Left ventricle myocardium superior (tissue), 1 donor: ENCODE measurements at regions not wholly inside any gene's neighbourhood (a gene's known extent, or its start where the extent isn't known, plus 50 kb on each side); places are given as distances from the start of the nearest gene placed in this dataset.
"Not testable (repeated sequence)": the region's sequence is repeated elsewhere in the genome, so short reads cannot be mapped to it uniquely, and the experiment has no call there.

Source experiments
- ATAC-seq: fragments of 200-7000 bp; cut with Tn5 transposase; one replicate; pipeline ENCODE4 v1.9.1; 2020; ENCODE audit warnings: mild to moderate bottlenecking, moderate library complexity
- DNase-seq: peaks from one replicate; pipeline ENCODE4 v3.0.0-alpha.2; 2020
- intact Hi-C: fragments of 100-400 bp; cut with micrococcal nuclease; formaldehyde crosslinking; loops from one replicate; pipeline ENCODE4 v1.11.0; 2022
- donor health status: DM: no; HTN: yes; CAD: no; lungs with severe emphysema.

GRCh38 chr1:101600615-101601014, 363.8 kb downstream of the S1PR1 start:
- ATAC-seq, intact Hi-C loops, DNase-seq: not testable (repeated sequence)

GRCh38 chr1:101603726-101604125, 366.9 kb downstream of the S1PR1 start:
- intact Hi-C loops, result no loop called here
- DNase-seq (no peak), ATAC-seq (no peak)

GRCh38 chr1:101605878-101606277, 369.1 kb downstream of the S1PR1 start:
- intact Hi-C loops, result no loop called here
- DNase-seq (no peak), ATAC-seq (no peak)

DNA sequence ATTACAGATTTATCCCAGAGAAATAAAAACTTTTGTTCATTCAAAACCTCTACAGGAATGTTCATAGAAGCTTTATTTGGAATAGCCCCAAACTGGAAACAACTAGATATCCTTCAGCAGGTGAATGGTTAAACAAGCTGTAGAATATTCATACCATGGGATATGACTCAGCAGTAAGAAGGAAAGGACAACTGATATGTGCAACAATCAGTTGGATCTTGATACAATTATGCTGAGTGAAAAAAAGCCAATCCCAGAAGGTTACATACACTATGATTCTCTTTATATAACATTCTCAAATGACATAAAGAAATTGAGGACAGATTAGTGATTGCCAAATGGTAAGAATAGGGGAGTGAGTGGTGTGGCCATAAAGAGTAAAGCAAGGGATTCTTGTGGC, 376.7 kb downstream of the S1PR1 start:
- intact Hi-C loops, result no loop called here
- ATAC-seq (no peak), DNase-seq (no peak)

- intact Hi-C loops, result no loop called here
- no peak for DNase-seq
- ATAC-seq, result no peak
Observed at GRCh38 chr1:101618900-101619299, 377.8 kb downstream of the OLFM3 start.

GRCh38 chr1:101632548-101633272, 364.0 kb downstream of the OLFM3 start:
- ATAC-seq, result no peak

DNA sequence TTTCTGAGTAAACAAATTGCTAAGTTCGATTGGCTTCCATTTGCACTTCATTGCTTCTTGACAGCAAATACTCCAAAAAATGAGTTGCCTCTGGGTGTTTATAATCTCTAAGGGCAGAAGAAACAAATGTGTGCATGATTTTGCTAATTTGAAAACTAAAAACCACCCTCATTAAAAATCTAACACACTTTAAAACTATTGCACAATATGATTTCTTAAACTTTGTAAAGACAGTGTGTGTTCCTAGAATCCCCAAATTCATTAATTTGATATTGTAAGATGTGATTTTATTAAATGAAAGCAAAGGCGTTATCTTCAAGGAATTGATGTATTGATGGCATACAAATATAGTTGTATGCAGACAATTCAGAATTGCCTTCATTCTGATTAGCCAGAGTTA, 350.9 kb downstream of the OLFM3 start:
- intact Hi-C loops, result no loop called here
- DNase-seq, result no peak

More at GRCh38 chr1:101632548-101633272, 364.0 kb downstream of the OLFM3 start:
- DNase-seq, result no peak
- intact Hi-C loops, result no loop called here

GRCh38 chr1:101652484-101652883, 344.2 kb downstream of the OLFM3 start:
- intact Hi-C loops, result no loop called here
- ATAC-seq, result no peak

More for the DNA sequence above, 350.9 kb downstream of the OLFM3 start:
- ATAC-seq, result no peak

DNA sequence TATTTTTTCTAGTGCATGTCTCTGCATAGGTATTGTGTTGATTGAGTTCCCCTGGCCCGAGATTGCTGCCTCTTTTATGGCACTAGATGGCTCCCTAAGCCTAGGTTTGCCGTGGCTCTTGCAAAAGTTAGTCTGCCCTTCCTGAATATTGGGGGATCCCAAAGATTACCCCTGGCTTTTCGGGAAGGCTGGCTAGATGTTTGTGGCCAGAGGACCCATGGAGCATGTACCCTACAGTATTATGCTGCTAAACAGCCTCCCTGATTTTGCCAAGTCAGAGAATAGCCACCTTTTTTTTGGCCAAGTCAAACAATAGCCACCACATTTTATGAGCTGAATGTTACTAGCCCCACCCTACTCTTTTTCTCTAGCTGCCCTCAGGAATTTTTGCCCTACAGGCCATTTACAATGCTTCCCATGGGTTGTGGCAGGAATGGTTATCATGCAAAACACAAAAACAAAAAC, 343.2 kb downstream of the OLFM3 start:
- intact Hi-C loops, result no loop called here
- ATAC-seq, result no peak
- no peak for DNase-seq

More at GRCh38 chr1:101652484-101652883, 344.2 kb downstream of the OLFM3 start:
- no peak for DNase-seq

- intact Hi-C loops, result no loop called here
- DNase-seq, result no peak
- no peak for ATAC-seq
Observed at GRCh38 chr1:101664726-101665125, 332.0 kb downstream of the OLFM3 start.

- intact Hi-C loops, result no loop called here
- no peak for DNase-seq
- ATAC-seq, result no peak
Observed at GRCh38 chr1:101667761-101668160, 329.0 kb downstream of the OLFM3 start.

DNA sequence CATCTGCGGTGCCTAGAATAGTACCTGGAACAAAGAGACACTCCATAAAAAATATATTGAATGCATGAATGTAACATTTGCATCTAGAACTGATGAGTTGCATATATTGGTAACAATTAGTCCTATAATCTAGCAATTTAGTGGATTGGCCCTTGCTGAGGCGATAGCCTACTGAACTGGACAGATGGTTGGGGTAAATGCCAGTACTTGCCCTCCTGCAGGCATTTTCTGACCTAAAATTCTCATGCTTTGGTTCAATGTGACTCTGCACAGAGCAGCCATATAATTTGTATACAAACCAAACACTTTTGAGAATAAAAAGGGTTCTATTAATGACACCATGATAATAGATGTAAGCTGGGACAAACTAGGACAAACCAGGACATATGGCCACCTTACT, 313.6 kb downstream of the OLFM3 start:
- no peak for ATAC-seq
- DNase-seq, result no peak
- intact Hi-C loops, result no loop called here

DNA sequence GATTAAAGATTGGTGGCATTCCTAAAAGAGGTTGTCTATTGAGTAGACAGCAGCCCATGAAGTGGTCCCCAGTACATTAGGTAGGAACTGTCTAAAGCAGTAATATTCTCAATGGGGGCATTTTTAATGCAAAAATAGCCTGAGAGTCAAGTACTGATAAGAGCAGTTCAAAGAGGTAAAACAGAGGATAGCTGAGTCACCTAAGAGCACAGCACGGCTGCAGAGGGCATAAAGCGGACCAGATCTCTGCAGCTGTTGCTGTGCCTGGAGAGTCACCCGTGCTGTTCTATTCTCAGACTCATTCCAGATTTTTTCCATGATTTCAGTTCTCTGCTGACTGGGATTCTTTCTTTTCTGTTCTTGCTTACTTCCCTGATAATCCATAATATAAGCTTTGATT, 313.2 kb downstream of the OLFM3 start:
- ATAC-seq, result peak; percentile 57
- DNase-seq, result no peak
- intact Hi-C loops, result no loop called here

GRCh38 chr1:101697072-101697471, 299.7 kb downstream of the OLFM3 start:
- intact Hi-C loops, result no loop called here
- DNase-seq (no peak), ATAC-seq (no peak)

- no peak for DNase-seq
- ATAC-seq, result no peak
- intact Hi-C loops, result no loop called here
Observed at GRCh38 chr1:101698681-101699080, 298.0 kb downstream of the OLFM3 start.

DNA sequence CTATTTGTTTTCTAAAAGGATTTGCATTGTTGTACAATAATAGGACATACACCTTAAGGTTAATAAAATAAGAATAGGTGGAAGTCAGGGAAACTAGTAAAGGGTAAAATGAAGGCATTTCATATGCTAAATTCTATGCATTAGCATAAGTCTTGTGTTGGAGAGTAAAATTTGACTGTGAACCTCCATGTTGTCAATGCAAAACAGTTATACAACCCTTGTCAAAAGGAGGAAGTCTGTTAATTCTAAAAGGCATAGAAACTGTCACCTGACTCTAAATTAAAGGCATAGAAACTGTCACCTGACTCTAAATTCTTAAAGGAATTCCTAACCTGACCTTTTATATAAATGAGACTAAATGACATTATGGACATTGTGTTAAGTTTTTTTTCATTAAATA, 291.8 kb downstream of the OLFM3 start:
- ATAC-seq (no peak), DNase-seq (no peak)
- intact Hi-C loops, result no loop called here

DNA sequence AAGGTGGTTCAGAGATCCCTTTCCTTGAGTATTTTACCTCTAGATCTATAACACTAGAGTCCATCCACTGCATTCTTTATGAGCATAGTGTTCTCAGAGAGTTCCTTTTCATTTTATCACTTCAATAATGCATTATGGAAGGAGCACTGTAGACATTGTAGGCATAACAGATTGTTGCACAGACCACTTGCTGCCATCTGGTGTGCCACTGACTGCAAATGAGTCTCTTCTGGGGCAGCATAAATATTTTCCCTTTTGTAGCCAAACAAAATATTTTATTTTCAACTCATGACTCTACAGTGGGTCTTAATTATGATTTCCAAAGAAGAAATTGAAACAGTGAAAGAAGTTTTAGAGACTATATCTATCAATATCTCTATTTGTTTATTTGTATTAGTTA, 290.4 kb downstream of the OLFM3 start:
- no peak for DNase-seq
- intact Hi-C loops, result no loop called here

DNA sequence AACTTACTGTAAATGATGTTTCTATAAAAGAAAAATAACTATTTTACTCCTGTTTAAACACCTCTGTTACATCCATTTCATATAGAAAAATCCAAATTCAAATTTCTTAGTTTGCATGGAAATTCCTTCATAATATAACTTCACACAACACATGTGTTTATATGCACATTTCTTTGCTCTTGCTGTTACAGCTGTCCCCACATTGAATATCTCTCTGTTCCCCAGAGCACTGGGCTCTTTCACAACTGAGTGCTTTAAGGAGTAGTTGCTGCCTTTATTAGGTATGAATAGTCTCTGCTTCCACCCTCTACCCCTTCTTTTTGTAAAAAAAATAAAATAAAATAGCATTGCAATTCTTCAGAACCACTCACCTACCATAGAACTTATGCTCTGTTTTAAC, 287.0 kb downstream of the OLFM3 start:
- DNase-seq, result no peak
- ATAC-seq, result no peak
- intact Hi-C loops, result no loop called here

More for the DNA sequence above, 290.4 kb downstream of the OLFM3 start:
- no peak for ATAC-seq

DNA sequence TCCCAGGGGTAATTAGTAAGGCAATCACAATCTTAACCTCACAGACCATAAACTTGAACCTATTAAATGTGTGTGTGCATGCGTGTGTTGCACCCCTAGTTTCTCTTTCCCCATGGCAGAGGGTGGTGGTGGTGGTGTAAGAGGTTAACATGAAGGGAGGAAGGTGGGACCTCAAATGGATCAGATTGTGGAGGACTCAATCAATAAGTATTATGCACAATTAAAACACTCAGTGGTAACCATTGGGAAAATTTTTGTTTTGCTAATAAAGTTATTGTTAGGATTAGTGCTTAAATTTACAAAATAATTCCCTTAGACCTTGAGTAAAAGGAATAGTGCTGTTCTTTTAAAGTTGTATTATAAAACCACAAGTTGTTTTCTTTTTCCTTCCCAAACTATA, 283.0 kb downstream of the OLFM3 start:
- DNase-seq, result no peak
- no peak for ATAC-seq
- intact Hi-C loops, result no loop called here

DNA sequence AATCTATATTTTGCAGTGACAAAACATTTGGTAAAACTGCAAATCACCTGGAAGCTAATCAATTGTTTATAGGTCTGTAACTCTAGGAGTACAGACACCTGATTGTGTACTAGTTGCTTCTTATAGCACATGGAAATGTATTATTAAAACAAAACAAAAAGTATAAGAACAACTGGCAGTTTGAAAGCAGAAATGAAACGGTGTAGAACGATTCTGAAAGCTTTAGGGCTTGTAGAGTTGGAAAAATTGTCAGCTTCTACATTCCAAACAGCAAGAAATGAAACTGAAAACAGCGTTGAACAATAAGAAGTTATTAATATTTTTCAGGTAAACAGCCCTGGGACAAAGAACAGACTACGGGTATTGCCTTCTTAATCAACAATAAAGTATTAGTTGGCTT, 273.3 kb downstream of the OLFM3 start:
- DNase-seq (no peak), ATAC-seq (no peak)
- intact Hi-C loops, result no loop called here

- DNase-seq (no peak), ATAC-seq (no peak)
- intact Hi-C loops, result no loop called here
Observed at GRCh38 chr1:101728029-101728428, 268.7 kb downstream of the OLFM3 start.
